Keratinocyte (primary cell): ENCODE measurements at regions not wholly inside any gene's neighbourhood (a gene's known extent, or its start where the extent isn't known, plus 50 kb on each side); places are given as distances from the start of the nearest gene placed in this dataset.

Experiments
- DNase-seq: peaks from one replicate; pipeline ENCODE4 v3.0.0-alpha.2; 2011; ENCODE audit warnings: low read depth, missing footprints, low spot score
- FAIRE-seq: peaks from 2 replicates; lab custom pipeline; 2011; peaks lifted over from hg19 to GRCh38; lab: Jason Lieb, UNC
- H2AFZ ChIP-seq: 2 replicates; pipeline ENCODE4 v1.6.0; 2012; ENCODE audit warnings: low read length, control low read depth, inconsistent platforms; ENCODE audit not compliant: control insufficient read depth
- H3K27ac ChIP-seq: 2 replicates; pipeline ENCODE4 v1.5.1; 2011; ENCODE audit warnings: low read length; ENCODE audit not compliant: control insufficient read depth, insufficient read depth
- H3K27me3 ChIP-seq: 3 replicates; pipeline ENCODE4 v1.6.0; 2011; ENCODE audit warnings: low read length; ENCODE audit not compliant: control insufficient read depth, insufficient read depth; ENCODE audit errors: extremely low read depth
- H3K36me3 ChIP-seq, 2 experiments: 2 replicates in 1 of 2; 3 replicates in 1 of 2; pipeline ENCODE4 v1.5.1; 2011; ENCODE audit warnings: low read length in 2 of 2, mild to moderate bottlenecking in 1 of 2; ENCODE audit not compliant: control insufficient read depth in 2 of 2, insufficient read depth in 2 of 2; ENCODE audit errors: extremely low read depth in 1 of 2
- H3K4me1 ChIP-seq: 3 replicates; pipeline ENCODE4 v1.5.1; 2011; ENCODE audit warnings: low read length; ENCODE audit not compliant: control insufficient read depth, insufficient read depth; ENCODE audit errors: extremely low read depth
- H3K4me2 ChIP-seq: 3 replicates; pipeline ENCODE4 v1.6.0; 2011; ENCODE audit warnings: low read depth, low read length; ENCODE audit not compliant: control insufficient read depth, insufficient read depth; ENCODE audit errors: extremely low read depth
- H3K4me3 ChIP-seq, 3 experiments: fragments of 200-600 bp in 1 of 3; sonication (generic) in 1 of 3; 2 replicates in 2 of 3; 3 replicates in 1 of 3; pipeline ENCODE4 v1.5.1; 2011 to 2016; ENCODE audit warnings: low read length in 3 of 3, mild to moderate bottlenecking in 3 of 3, control low read depth in 2 of 3, inconsistent platforms in 1 of 3, low read depth in 1 of 3, mixed read lengths in 1 of 3, mixed run types in 1 of 3, moderate library complexity in 1 of 3; ENCODE audit not compliant: control insufficient read depth in 2 of 3, insufficient read depth in 2 of 3; ENCODE audit errors: extremely low read depth in 1 of 3
- H3K79me2 ChIP-seq: 2 replicates; pipeline ENCODE4 v1.6.0; 2012; ENCODE audit warnings: low read length; ENCODE audit not compliant: control insufficient read depth, insufficient read depth
- H3K9ac ChIP-seq: 3 replicates; pipeline ENCODE4 v1.6.0; 2011; ENCODE audit warnings: low read length; ENCODE audit not compliant: control insufficient read depth, insufficient read depth; ENCODE audit errors: extremely low read depth
- H3K9me1 ChIP-seq: 3 replicates; pipeline ENCODE4 v1.6.0; 2011; ENCODE audit warnings: low read length; ENCODE audit not compliant: control insufficient read depth, insufficient read depth; ENCODE audit errors: extremely low read depth
- H3K9me3 ChIP-seq: 2 replicates; pipeline ENCODE4 v1.5.1; 2012; ENCODE audit warnings: low read depth, low read length; ENCODE audit not compliant: control insufficient read depth
- H4K20me1 ChIP-seq: 3 replicates; pipeline ENCODE4 v1.6.0; 2011; ENCODE audit warnings: low read length; ENCODE audit not compliant: control insufficient read depth, insufficient read depth; ENCODE audit errors: extremely low read depth
- EZH2 ChIP-seq: IDR thresholded peaks from one replicate; pipeline ENCODE4 v1.6.1; 2012; ENCODE audit warnings: inconsistent platforms, mild to moderate bottlenecking, low read length, moderate library complexity
- dilution Hi-C: fragments of 300-500 bp; cut with MboI; formaldehyde crosslinking; loops from one replicate; pipeline ENCODE4 v1.7.0; 2020; ENCODE audit warnings: low sequenced_read_pairs; ENCODE audit not compliant: extremely low pct_ligation_motif_present
- TF ChIP-seq, protein P1 (sequence below), 3 experiments: IDR thresholded peaks in 1 of 3; conservative IDR thresholded peaks in 1 of 3; optimal IDR thresholded peaks in 1 of 3; 2 replicates in 2 of 3; 3 replicates in 1 of 3; pipeline versions ENCODE3 to v1.5.1; 2011; ENCODE audit warnings: low read length in 3 of 3, mild to moderate bottlenecking in 3 of 3, moderate library complexity in 2 of 3, control low read depth in 1 of 3, inconsistent platforms in 1 of 3; ENCODE audit not compliant: insufficient read depth in 2 of 3; ENCODE audit errors: extremely low read depth in 1 of 3

DNA sequence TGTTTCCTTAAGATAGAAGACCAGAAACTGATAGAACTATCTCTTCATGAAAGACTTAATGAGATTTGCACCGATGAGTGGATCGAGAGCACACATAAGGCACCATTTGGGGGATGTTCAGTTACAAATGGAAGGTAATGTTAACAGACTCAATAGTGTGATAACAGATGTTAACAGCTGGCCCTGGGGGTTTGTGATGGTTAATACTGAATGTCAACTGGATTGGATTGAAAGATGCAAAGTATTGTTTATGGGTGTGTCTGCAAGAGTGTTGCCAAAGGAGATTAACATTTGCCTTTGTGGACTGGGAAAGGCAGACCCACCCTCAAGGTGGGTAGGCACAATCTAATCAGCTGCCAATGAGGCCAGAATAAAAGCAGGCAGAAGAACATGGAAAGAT is 130.5 kb upstream of the DGKB start:
- H3K4me3 ChIP-seq = no peak overlapping the region

DNA sequence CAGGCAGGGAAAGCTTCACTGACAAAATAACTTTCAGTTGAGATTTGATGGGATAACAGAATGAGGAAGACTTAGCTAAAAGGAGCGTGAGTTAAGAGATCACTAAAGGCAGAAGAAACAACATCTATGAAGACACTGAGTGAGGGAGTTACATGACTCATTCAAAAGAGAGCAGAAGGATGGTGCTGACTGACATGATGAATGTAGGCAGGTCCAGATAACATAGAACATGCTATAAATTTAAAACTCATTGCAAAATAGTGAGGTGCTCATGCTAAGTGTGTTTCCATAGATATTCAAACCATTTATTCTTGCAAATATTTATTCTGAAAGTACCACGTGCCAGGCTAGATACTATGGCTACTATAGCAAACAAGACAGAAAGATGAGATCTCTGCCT is 116.4 kb upstream of the DGKB start:
- no peaks in the 10 kb centered on the region for H3K9me3 ChIP-seq
- no peaks in the 10 kb centered on the region for H3K79me2 ChIP-seq
- H4K20me1 ChIP-seq = no peaks in the 10 kb centered on the region
- no peaks in the 10 kb centered on the region for H3K36me3 ChIP-seq
- no peak overlapping the region for H2AFZ ChIP-seq
- no peak overlapping the region for H3K9ac ChIP-seq
- no peak overlapping the region for H3K4me3 ChIP-seq
- dilution Hi-C loops = no loop called here
- FAIRE-seq = no peak
- peaks cover 16% of the 10 kb centered on the region for H3K4me1 ChIP-seq
- H3K27ac ChIP-seq = no peak overlapping the region
- no peaks in the 10 kb centered on the region for H3K27me3 ChIP-seq
- TF ChIP-seq, protein P1, sequence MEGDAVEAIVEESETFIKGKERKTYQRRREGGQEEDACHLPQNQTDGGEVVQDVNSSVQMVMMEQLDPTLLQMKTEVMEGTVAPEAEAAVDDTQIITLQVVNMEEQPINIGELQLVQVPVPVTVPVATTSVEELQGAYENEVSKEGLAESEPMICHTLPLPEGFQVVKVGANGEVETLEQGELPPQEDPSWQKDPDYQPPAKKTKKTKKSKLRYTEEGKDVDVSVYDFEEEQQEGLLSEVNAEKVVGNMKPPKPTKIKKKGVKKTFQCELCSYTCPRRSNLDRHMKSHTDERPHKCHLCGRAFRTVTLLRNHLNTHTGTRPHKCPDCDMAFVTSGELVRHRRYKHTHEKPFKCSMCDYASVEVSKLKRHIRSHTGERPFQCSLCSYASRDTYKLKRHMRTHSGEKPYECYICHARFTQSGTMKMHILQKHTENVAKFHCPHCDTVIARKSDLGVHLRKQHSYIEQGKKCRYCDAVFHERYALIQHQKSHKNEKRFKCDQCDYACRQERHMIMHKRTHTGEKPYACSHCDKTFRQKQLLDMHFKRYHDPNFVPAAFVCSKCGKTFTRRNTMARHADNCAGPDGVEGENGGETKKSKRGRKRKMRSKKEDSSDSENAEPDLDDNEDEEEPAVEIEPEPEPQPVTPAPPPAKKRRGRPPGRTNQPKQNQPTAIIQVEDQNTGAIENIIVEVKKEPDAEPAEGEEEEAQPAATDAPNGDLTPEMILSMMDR (optimal IDR thresholded peaks at IDR 0.05 in 1 of 3, IDR thresholded peaks at IDR 0.05 in 1 of 3, conservative IDR thresholded peaks at IDR 0.05 in 1 of 3; ENCODE audit: extremely low read depth in 1 of 3, insufficient read depth in 2 of 3, low read length in 3 of 3) = no peak
- TF ChIP-seq EZH2 = no peak
- no peak overlapping the region for H3K4me2 ChIP-seq
- no peak for DNase-seq
- no peaks in the 10 kb centered on the region for H3K9me1 ChIP-seq

More for the DNA sequence above, 130.5 kb upstream of the DGKB start:
- H2AFZ ChIP-seq = no peak overlapping the region
- no peak overlapping the region for H3K4me2 ChIP-seq
- DNase-seq = no peak
- no peaks in the 10 kb centered on the region for H3K4me1 ChIP-seq
- H3K27ac ChIP-seq = no peak overlapping the region
- dilution Hi-C loops = no loop called here
- TF ChIP-seq, protein P1 (optimal IDR thresholded peaks at IDR 0.05 in 1 of 3, IDR thresholded peaks at IDR 0.05 in 1 of 3, conservative IDR thresholded peaks at IDR 0.05 in 1 of 3; ENCODE audit: extremely low read depth in 1 of 3, insufficient read depth in 2 of 3, low read length in 3 of 3) = no peak
- TF ChIP-seq EZH2 = no peak
- H3K9me3 ChIP-seq = no peaks in the 10 kb centered on the region
- no peak overlapping the region for H3K9ac ChIP-seq
- no peaks in the 10 kb centered on the region for H4K20me1 ChIP-seq
- no peaks in the 10 kb centered on the region for H3K79me2 ChIP-seq
- FAIRE-seq = no peak
- no peaks in the 10 kb centered on the region for H3K27me3 ChIP-seq
- H3K36me3 ChIP-seq = no peaks in the 10 kb centered on the region
- no peaks in the 10 kb centered on the region for H3K9me1 ChIP-seq
